NCI-H2107 treated with DMSO at 0.1 percent for 48 hours (cell line): ENCODE measurements at regions not wholly inside any gene's neighbourhood (a gene's known extent, or its start where the extent isn't known, plus 50 kb on each side); places are given as distances from the start of the nearest gene placed in this dataset.
"Not testable (repeated sequence)": the region's sequence is repeated elsewhere in the genome, so short reads cannot be mapped to it uniquely, and the experiment has no call there.

ENCODE experiments used
- DNase-seq: peaks from one replicate; lab custom pipeline; 2025; ENCODE audit not compliant: unreplicated experiment; lab: John Stamatoyannopoulos, UW

DNA sequence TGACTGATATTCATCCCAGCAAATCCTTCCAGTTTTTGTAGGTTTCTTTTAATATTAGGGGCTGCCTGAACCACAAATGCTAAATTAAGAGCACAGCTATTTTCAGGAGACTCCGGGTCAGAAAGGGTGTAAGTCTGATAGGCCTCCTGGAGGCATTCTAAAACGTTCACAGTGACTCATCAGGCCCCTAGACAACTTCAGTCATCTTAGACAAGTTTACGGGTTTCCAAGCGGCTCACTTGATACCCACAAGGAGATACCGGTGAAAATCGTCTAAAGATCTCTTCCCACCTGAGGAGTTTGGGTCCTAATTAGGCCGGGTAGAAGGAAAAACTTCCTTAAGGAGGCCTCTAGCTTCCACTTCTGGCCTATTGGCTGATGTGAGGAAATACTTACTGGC, 342.7 kb upstream of the USP9Y start:
- no peak for DNase-seq

DNA sequence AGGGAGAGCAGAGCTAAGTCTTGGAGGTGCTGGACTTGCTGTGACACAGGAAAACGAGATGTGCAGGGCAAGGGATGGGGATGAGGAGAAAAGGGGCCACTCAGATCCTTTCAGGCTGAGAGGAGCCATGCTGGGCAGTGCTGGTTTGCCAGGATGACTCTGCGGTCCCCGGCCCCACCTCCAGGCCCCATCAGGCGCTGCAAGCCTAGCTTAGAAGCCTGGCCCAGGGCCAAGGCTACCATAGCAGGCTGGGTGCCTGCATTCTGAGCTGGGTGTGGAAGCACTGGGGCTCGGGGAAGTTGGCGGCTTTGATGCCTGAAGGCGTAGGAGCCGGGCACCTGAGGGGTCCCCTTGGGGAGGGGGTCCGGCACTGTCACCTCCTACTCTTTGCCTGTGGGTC, 341.2 kb upstream of the USP9Y start:
- no peak for DNase-seq

DNA sequence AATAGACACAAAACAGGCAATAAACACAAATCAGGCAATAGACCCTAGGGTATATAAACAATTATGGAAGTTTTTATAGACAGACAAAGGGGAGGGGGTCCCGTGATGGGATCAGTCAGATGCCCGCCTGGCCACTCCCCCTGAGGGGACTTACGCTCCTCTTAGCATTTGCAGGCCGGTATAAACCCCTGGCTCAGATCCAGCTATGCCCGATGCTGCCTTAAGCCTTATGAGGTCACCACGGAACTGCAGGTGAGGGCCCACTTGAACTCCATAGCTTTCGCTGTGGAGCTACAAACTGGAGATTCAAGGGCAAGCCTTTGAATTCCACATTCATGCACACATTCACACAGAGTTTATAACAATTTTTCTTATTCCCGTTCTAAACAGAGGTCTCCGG, 340.5 kb upstream of the USP9Y start:
- no peak for DNase-seq

- no peak for DNase-seq
These were observed 335.6 kb upstream of the USP9Y start for GRCh38 chrY:12365311-12365910.

- DNase-seq = not testable (repeated sequence)
These were observed 326.4 kb upstream of the USP9Y start for GRCh38 chrY:12374588-12374987.

DNA sequence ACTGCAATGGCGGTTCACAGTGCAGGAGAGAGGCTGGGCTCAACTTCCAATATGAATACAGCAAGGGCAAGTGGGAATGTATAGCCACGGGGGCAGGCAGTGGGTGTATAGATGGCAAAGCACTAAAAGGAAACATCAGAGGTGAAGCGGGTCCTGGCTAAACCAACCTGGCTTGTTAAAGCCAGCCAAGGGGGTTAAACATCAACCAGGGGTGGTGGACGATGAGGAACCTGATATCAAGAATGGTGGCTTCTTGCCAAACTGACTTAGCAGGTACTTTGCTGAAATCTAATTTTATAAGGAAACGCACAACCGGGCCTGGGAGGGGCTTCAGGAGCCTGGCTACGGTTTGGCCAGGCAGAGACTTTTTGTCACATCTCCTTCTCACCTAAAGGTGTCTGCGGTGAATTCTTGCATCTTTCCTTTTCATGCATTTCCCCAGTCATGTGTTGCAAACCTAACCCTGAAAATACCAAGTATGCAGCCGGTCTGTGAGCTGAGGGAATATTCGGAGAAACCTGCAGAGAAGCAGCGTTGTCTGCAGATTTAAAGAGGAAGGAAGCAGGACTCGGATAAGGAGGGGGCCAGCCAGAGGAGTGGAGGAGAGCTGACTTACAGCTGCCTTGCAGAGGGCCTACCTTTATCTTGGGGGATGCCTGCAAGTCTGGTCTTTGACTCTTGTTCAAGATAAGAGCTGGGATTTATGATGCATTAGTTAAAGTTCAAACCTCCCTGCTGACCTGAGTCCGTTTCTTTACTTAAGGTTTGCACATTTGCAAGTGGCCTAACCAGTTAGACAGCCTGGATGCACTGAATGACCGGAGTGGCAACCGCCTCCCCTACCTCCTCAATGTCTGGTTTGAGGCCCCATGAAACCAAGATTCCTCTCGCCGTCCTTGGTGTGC, 309.1 kb upstream of the USP9Y start:
- not testable (repeated sequence) for DNase-seq

DNA sequence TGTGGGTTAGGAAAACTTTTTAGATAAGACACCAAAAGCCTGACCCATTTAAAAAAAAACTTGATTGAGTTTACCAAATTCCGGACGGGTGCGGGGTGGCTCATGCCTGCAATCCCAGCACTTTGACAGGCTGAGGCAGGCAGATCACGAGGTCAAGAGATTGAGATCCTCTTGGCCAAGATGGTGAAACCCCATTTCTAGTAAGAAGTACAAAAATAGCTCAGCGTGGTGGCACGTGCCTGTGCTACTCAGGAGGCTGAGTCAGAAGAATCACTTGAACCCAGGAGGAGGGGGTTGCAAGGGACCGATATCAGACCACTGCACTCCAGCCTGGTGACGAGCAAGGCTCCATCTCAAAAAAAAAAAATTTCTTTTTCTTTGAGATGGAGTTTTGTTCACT, 307.8 kb upstream of the USP9Y start:
- DNase-seq = no peak

GRCh38 chrY:12395381-12396120, 305.5 kb upstream of the USP9Y start:
- not testable (repeated sequence) for DNase-seq

- no peak for DNase-seq
These were observed 297.1 kb upstream of the USP9Y start for GRCh38 chrY:12403916-12404315.

- no peak for DNase-seq
These were observed 292.8 kb upstream of the USP9Y start for GRCh38 chrY:12408236-12408635.

DNA sequence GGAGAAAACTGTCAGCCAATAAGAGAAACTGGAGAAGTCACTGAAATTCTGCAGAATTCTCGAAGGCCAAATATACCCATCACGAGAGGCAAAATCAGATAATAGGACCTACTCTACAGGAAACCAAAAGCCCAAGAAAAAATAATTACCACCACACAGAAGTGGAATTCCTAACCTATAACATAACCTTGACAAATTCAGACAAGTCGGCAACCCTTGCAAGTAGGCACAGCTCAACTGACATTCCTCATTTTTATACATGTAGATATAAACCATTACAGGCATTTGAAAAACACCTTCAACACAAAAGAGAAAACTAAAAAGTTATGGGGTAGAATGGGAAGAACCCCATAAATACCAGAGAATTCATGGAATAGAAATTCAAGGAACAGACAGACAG, 290.3 kb upstream of the USP9Y start:
- no peak for DNase-seq

GRCh38 chrY:12421072-12421787, 279.8 kb upstream of the USP9Y start:
- no peak for DNase-seq

- DNase-seq = no peak
These were observed 279.3 kb upstream of the USP9Y start for GRCh38 chrY:12421788-12422124.

GRCh38 chrY:12422536-12422935, 278.5 kb upstream of the USP9Y start:
- DNase-seq = no peak

GRCh38 chrY:12423416-12424252, 277.4 kb upstream of the USP9Y start:
- DNase-seq = no peak

DNA sequence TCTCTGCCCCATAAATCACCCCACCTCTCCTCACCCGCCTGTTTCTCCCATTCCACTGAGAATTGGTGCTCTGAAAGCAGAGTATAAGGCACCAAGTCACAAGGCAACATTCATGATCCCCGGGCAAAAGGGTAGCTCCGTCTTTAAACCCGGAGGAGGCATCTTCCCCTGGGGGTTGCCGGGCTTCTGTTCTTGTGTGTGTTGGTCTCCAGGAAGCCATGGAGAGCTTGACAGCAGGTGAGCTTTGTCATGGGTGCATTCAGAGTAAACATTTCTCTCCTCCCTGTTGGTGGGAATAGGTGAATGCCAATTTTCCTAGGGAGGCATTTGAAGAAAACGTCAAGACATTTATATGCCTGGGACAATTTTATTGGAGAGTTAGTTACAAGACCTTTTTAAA, 275.5 kb upstream of the USP9Y start:
- DNase-seq = no peak

- DNase-seq = no peak
These were observed 273.7 kb upstream of the USP9Y start for GRCh38 chrY:12427361-12427760.

GRCh38 chrY:12431546-12431945, 269.5 kb upstream of the USP9Y start:
- DNase-seq = no peak

DNA sequence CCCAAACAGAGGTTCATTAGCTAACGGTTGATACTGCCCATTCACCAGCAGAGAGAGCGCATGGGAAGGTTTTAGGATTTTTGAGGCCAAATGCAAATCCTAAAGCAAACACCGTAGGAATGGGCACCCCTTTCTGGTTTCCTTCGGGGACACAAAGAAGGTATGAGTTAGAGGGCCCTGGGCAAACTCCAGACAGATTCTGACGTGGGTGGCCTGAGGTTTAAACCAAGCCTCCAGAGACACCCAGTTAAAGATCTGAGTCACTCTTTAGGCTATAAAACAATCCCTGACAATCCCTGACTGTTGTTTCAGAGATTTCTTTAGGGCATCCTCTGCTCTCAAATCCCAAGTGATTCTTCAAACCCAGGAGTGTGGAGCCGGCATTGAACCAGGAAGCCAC, 262.2 kb upstream of the USP9Y start:
- DNase-seq = not testable (repeated sequence)

DNA sequence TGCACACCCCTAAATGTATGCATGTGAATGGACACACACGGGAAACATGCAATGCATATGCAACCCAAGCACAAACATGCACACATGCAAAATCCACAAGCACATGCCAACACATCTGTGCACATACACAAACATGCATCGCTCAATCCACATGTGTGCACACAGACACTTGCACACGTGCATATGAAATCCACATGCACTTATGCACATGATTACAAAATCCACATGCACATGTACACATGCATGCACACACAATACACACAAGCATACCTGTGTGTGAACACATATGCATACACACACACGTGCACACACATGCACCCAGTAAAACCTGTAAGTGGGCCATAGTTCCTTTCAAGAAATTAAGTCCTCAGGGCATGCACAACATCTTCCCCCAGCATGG, 256.8 kb upstream of the USP9Y start:
- no peak for DNase-seq
